ENCODE measurements at regions not wholly inside any gene's neighbourhood (a gene's known extent, or its start where the extent isn't known, plus 50 kb on each side); places are given as distances from the start of the nearest gene placed in this dataset.
A peak's percentile ranks its signal among the peaks of the same experiment; 100 is the strongest.

DNA sequence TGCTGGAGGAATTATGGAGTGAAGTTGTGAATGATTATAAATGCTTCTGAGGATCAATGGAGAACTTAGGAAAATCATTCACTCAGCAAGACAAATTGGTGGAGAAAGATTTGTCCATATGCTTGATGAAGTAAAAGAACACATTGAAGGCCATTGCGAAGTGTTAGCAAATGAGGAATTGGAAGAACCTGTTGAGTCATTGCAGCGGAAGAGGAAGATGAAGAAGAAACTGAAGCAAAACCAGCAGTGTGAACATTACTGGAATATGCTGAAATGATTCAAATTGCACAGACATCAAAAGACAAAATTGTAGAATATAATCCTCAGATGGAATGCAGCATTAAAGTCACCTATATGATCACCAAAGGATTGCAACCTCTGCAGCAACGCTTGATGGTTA, 168.1 kb downstream of the ADAMTS15 start:
- Histone ChIP-seq H3K36me3 (ENCODE audit: control insufficient read depth in 3 of 3, insufficient read depth in 2 of 3, low read depth in 1 of 3, low read length in 3 of 3) (no peaks in the 10 kb centered on the region), H3K4me1 (ENCODE audit: control insufficient read depth in 3 of 3, insufficient read depth in 2 of 3, low read depth in 1 of 3, low read length in 2 of 3) (no peaks in the 10 kb centered on the region), H3K9me3 (ENCODE audit: control insufficient read depth in 2 of 2, insufficient read depth in 1 of 2, low read depth in 1 of 2, low read length in 1 of 2) (peaks cover 0 to 7% of the 10 kb centered on the region in 2 donors), H3K4me3 (ENCODE audit: low read depth in 1 of 3, low read length in 3 of 3) (no peak overlapping the region), H3K27me3 (ENCODE audit: control insufficient read depth in 3 of 3, insufficient read depth in 3 of 3, low read length in 3 of 3) (peaks cover 0 to 6% (median 0%) of the 10 kb centered on the region in 3 donors), H3K27ac (ENCODE audit: low read depth in 1 of 3, low read length in 2 of 3) (no peak overlapping the region)
- DNase-seq (no peak), FAIRE-seq (no peak)
- 82 to 87% (median 83%) methylated on average over 3 of the region's 3 CpGs for WGBS, 3 donors

DNA sequence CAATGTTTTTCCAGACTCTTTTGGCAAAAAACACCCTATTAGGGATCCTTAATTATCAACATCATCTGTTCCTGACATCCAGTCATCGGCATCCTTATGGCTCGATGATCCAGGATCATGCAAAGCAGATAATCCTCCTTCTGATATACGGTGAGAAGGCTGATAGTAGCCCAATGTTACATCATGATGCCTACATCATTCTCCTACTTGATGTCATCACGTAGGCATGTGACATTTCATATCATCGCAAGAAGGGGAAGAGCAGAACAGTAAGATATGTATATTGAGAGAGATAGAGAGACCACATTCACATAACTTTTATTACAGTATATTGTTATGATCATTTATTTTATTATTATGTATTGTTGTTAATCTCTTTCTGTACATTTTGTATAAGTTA, 168.6 kb downstream of the ADAMTS15 start:
- Histone ChIP-seq H3K27ac (ENCODE audit: low read depth in 1 of 3, low read length in 2 of 3) (no peak overlapping the region), H3K9me3 (ENCODE audit: control insufficient read depth in 2 of 2, insufficient read depth in 1 of 2, low read depth in 1 of 2, low read length in 1 of 2) (peaks cover 0 to 7% of the 10 kb centered on the region in 2 donors), H3K36me3 (ENCODE audit: control insufficient read depth in 3 of 3, insufficient read depth in 2 of 3, low read depth in 1 of 3, low read length in 3 of 3) (no peaks in the 10 kb centered on the region), H3K4me1 (ENCODE audit: control insufficient read depth in 3 of 3, insufficient read depth in 2 of 3, low read depth in 1 of 3, low read length in 2 of 3) (no peaks in the 10 kb centered on the region), H3K4me3 (ENCODE audit: low read depth in 1 of 3, low read length in 3 of 3) (no peak overlapping the region), H3K27me3 (ENCODE audit: control insufficient read depth in 3 of 3, insufficient read depth in 3 of 3, low read length in 3 of 3) (peaks cover 0 to 6% (median 0%) of the 10 kb centered on the region in 3 donors)
- FAIRE-seq (no peak), DNase-seq (no peak)
- WGBS, 3 donors, result 91 to 93% (median 93%) methylated on average over 5 of the region's 5 CpGs

DNA sequence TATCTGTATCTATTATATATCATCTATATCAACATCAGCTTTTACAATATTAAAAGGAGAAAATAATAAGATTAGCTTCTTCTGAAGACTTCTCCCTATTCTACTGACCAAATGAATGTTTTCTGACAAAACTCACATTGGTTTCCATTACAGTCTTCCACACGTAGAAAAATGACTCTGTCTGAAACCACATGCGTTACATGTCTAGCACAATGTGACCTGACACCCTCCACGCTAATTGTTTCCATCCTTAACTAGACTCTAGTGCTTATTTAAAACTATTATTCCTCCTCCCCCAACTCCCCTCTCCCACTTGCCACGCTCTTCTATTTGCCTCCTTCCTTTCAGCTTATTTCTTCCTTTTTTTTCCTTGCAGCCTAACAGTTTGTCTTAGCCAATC, 172.1 kb downstream of the ADAMTS15 start:
- WGBS, 3 donors, result 75 to 85% (median 84%) methylated on average over 4 of the region's 4 CpGs
- FAIRE-seq (no peak), DNase-seq (no peak)
- Histone ChIP-seq H3K27me3 (ENCODE audit: control insufficient read depth in 3 of 3, insufficient read depth in 3 of 3, low read length in 3 of 3) (peaks cover 0 to 4% (median 0%) of the 10 kb centered on the region in 3 donors), H3K36me3 (ENCODE audit: control insufficient read depth in 3 of 3, insufficient read depth in 2 of 3, low read depth in 1 of 3, low read length in 3 of 3) (no peaks in the 10 kb centered on the region), H3K4me3 (ENCODE audit: low read depth in 1 of 3, low read length in 3 of 3) (no peak overlapping the region), H3K4me1 (ENCODE audit: control insufficient read depth in 3 of 3, insufficient read depth in 2 of 3, low read depth in 1 of 3, low read length in 2 of 3) (no peaks in the 10 kb centered on the region), H3K27ac (ENCODE audit: low read depth in 1 of 3, low read length in 2 of 3) (no peak overlapping the region), H3K9me3 (ENCODE audit: control insufficient read depth in 2 of 2, insufficient read depth in 1 of 2, low read depth in 1 of 2, low read length in 1 of 2) (peaks cover 0 to 5% of the 10 kb centered on the region in 2 donors)

DNA sequence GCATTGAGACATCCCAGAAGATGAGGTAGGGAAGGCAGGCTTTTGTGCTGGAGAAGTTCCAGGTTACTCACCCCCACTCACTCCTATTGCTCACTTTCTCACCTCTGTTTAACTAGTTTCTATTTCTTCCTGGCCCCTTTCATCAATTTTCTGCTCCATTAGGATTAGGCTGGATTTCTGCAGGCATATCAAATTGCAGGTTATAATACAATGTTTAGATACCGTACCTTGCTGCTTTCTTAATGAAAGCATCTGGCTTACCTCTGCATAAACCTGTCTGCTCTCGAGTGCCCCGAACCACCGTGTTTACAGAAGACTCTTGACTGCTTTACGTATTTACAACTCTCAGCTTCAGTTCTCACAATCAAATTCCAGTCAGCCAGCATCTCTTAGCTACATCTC, 173.7 kb downstream of the ADAMTS15 start:
- no peak for DNase-seq
- Histone ChIP-seq H3K4me1 (ENCODE audit: control insufficient read depth in 3 of 3, insufficient read depth in 2 of 3, low read depth in 1 of 3, low read length in 2 of 3) (no peaks in the 10 kb centered on the region), H3K27ac (ENCODE audit: low read depth in 1 of 3, low read length in 2 of 3) (no peak overlapping the region), H3K9me3 (ENCODE audit: control insufficient read depth in 2 of 2, insufficient read depth in 1 of 2, low read depth in 1 of 2, low read length in 1 of 2) (peaks cover 0 to 5% of the 10 kb centered on the region in 2 donors), H3K36me3 (ENCODE audit: control insufficient read depth in 3 of 3, insufficient read depth in 2 of 3, low read depth in 1 of 3, low read length in 3 of 3) (no peaks in the 10 kb centered on the region), H3K4me3 (ENCODE audit: low read depth in 1 of 3, low read length in 3 of 3) (no peak overlapping the region), H3K27me3 (ENCODE audit: control insufficient read depth in 3 of 3, insufficient read depth in 3 of 3, low read length in 3 of 3) (peaks cover 0 to 4% (median 0%) of the 10 kb centered on the region in 3 donors)
- FAIRE-seq, result no peak
- 62 to 82% (median 69%) methylated on average over 5 of the region's 5 CpGs for WGBS, 3 donors

DNA sequence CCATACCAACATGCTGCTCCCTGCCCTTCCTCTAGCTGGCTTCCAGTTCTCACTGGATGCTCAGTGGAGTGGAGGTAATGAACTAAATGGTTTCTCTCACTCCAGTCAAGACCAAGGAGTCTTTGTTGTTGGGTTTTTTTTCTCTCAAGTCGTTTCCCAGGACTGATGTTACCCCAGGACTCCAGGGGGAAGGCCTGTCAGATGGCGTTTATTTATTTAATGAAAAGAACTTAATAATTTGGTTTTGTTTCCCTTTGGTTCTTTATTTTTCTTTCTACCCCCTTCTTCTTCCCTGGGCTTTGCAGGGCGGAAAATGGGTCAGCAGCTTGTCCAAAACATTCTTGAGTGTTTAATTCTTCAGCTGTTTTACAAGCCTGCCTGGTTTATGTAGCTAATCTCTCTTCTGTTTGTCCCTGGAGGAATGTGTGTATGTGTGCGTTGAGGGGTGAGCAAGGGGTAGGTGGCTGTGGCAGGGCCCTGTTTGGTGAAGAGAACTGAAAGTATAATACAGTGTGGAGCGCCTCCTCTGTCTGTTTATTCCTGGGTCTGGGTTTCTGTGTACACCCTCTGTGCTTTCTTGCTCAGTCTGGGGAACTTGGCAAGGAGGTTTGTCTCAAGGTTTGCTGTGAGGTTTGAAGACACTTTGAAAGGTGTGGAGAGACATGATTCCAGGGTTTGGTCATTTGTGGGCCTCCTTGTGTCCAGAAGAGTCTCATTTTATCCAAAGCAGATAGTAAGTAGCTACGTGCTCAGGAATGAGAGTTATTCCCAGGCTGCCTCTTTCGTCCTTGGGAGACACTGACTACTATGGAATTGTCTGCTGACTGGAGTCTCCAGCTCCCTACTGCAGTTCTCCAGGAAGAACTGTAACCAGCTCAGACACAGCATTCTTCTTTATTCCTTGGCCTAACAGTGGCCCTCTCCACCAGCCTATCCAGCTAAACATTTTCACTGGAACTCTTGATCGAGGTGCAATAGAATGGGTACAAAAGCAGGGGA, 175.5 kb downstream of the ADAMTS15 start:
- no peaks in the 10 kb centered on the region for H3K4me1 ChIP-seq (ENCODE audit: control insufficient read depth in 3 of 3, insufficient read depth in 2 of 3, low read depth in 1 of 3, low read length in 2 of 3)
- no peak overlapping the region for H3K4me3 ChIP-seq (ENCODE audit: low read depth in 1 of 3, low read length in 3 of 3)
- FAIRE-seq (no peak), DNase-seq (no peak)
- 60 to 75% (median 62%) methylated on average over 8 of the region's 8 CpGs for WGBS, 3 donors
- H3K27me3 ChIP-seq (ENCODE audit: control insufficient read depth in 3 of 3, insufficient read depth in 3 of 3, low read length in 3 of 3), result no peaks in the 10 kb centered on the region
- H3K36me3 ChIP-seq (ENCODE audit: control insufficient read depth in 3 of 3, insufficient read depth in 2 of 3, low read depth in 1 of 3, low read length in 3 of 3), result no peaks in the 10 kb centered on the region
- peak overlapping the region in 1 of 3 donors; percentile 23 for H3K27ac ChIP-seq (ENCODE audit: low read depth in 1 of 3, low read length in 2 of 3)
- H3K9me3 ChIP-seq (ENCODE audit: control insufficient read depth in 2 of 2, insufficient read depth in 1 of 2, low read depth in 1 of 2, low read length in 1 of 2), result no peaks in the 10 kb centered on the region

DNA sequence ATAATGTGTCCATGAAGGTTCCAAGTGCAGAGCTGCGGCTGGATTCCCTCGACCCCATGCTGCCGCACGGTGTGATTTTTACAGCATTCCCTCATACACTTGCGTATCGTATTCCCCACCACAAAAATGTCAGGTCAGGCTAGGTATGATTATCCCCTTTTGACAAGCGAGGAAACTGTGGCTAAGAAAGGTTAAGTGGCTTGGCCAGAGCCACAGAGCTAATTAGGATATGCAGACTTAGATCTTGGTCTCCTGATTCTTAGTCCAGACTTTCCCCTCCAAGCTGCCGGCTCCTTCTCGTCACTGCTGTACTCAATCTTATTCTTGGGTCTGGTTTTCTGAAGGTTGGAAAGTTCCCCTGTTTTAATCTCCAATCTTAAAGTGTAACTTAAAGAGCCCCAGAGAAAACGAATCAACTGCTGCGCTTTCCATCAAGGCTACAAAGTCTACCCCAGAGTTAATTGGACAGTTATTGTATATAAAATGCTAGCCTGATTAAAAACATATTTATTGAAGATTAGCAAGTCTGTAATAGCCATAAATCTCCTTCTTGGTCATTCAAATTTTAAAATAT, 176.6 kb downstream of the ADAMTS15 start:
- no peak for FAIRE-seq
- no peaks in the 10 kb centered on the region for H3K9me3 ChIP-seq (ENCODE audit: control insufficient read depth in 2 of 2, insufficient read depth in 1 of 2, low read depth in 1 of 2, low read length in 1 of 2)
- H3K27ac ChIP-seq (ENCODE audit: low read depth in 1 of 3, low read length in 2 of 3), result no peak overlapping the region
- no peaks in the 10 kb centered on the region for H3K36me3 ChIP-seq (ENCODE audit: control insufficient read depth in 3 of 3, insufficient read depth in 2 of 3, low read depth in 1 of 3, low read length in 3 of 3)
- H3K4me1 ChIP-seq (ENCODE audit: control insufficient read depth in 3 of 3, insufficient read depth in 2 of 3, low read depth in 1 of 3, low read length in 2 of 3), result no peaks in the 10 kb centered on the region
- H3K4me3 ChIP-seq (ENCODE audit: low read depth in 1 of 3, low read length in 3 of 3), result no peak overlapping the region
- H3K27me3 ChIP-seq (ENCODE audit: control insufficient read depth in 3 of 3, insufficient read depth in 3 of 3, low read length in 3 of 3), result no peaks in the 10 kb centered on the region
- DNase-seq, result no peak
- 87 to 94% (median 92%) methylated on average over 11 of the region's 11 CpGs for WGBS, 3 donors

DNA sequence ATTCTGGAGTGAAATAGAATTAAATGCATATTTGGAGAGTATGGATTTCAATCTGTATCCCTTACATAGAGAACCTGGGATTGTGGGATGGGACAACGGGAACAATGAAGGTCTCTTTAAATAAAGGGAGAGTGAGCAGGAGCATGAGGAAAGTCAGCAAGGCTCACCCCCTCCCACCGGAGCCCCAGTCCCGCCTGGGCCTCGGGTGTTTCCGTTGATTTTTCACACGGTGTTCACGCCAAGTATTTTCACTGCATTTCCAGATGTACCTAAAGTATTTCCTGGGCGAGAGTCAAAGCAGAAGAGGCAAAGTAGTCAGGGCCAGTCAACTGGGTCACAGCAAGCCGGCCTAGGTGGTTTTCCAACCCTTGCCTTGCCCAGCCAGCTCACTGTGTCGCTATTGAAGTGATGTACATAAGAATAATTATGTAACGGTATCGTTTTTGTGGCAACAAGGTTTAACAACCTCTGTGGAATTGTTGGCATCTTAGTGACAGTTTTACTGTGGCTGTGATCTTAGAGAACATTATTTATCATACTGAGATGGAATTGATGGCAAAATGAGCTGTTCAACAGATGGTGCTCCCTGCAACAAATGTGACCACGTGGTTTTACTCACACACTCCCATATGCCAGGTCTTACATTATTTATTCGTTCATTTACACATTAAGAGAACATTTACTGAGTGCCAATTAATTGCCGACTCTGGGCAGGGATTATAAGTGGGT, 177.3 kb downstream of the ADAMTS15 start:
- FAIRE-seq (no peak), DNase-seq (no peak)
- Histone ChIP-seq H3K4me1 (ENCODE audit: control insufficient read depth in 3 of 3, insufficient read depth in 2 of 3, low read depth in 1 of 3, low read length in 2 of 3) (no peaks in the 10 kb centered on the region), H3K27ac (ENCODE audit: low read depth in 1 of 3, low read length in 2 of 3) (no peak overlapping the region), H3K9me3 (ENCODE audit: control insufficient read depth in 2 of 2, insufficient read depth in 1 of 2, low read depth in 1 of 2, low read length in 1 of 2) (no peaks in the 10 kb centered on the region), H3K36me3 (ENCODE audit: control insufficient read depth in 3 of 3, insufficient read depth in 2 of 3, low read depth in 1 of 3, low read length in 3 of 3) (no peaks in the 10 kb centered on the region), H3K27me3 (ENCODE audit: control insufficient read depth in 3 of 3, insufficient read depth in 3 of 3, low read length in 3 of 3) (no peaks in the 10 kb centered on the region), H3K4me3 (ENCODE audit: low read depth in 1 of 3, low read length in 3 of 3) (no peak overlapping the region)
- 76 to 87% (median 83%) methylated on average over 15 of the region's 15 CpGs for WGBS, 3 donors

DNA sequence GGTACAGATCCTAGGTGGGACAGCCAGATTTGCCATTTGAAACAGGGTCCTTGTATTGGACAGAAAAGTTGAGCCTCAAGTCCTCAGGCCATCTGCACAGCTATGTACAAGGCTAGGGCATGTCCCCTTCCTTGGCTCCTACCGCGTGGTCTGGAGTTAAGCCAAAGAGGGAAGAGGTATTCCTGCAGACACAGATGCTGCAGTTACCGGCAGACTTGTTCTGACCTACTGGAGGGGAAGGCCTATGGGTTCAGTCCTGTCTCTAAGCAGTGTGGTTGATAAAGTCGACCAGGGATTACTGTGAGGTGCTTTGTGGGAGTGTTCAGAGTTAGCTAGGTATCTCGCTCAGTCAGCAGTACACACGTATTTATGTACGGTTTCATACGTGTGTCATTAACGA, 180.6 kb downstream of the ADAMTS15 start:
- no peak overlapping the region for H3K27ac ChIP-seq (ENCODE audit: low read depth in 1 of 3, low read length in 2 of 3)
- WGBS, 3 donors, result 70 to 77% (median 74%) methylated on average over 9 of the region's 9 CpGs
- H3K4me1 ChIP-seq (ENCODE audit: control insufficient read depth in 3 of 3, insufficient read depth in 2 of 3, low read depth in 1 of 3, low read length in 2 of 3), result no peaks in the 10 kb centered on the region
- no peak overlapping the region for H3K4me3 ChIP-seq (ENCODE audit: low read depth in 1 of 3, low read length in 3 of 3)
- H3K27me3 ChIP-seq (ENCODE audit: control insufficient read depth in 3 of 3, insufficient read depth in 3 of 3, low read length in 3 of 3), result no peaks in the 10 kb centered on the region
- DNase-seq (no peak), FAIRE-seq (no peak)
- H3K9me3 ChIP-seq (ENCODE audit: control insufficient read depth in 2 of 2, insufficient read depth in 1 of 2, low read depth in 1 of 2, low read length in 1 of 2), result no peaks in the 10 kb centered on the region
- H3K36me3 ChIP-seq (ENCODE audit: control insufficient read depth in 3 of 3, insufficient read depth in 2 of 3, low read depth in 1 of 3, low read length in 3 of 3), result no peaks in the 10 kb centered on the region

All from small intestine (tissue), 7 donors.